Breast epithelium (tissue), 4 donors: ENCODE measurements at regions not wholly inside any gene's neighbourhood (a gene's known extent, or its start where the extent isn't known, plus 50 kb on each side); places are given as distances from the start of the nearest gene placed in this dataset.

ENCODE experiments used
- DNase-seq, 2 donors: peaks; one replicate each; pipeline ENCODE4 v3.0.0-alpha.2; 2019; ENCODE audit warnings: low spot score in 2 of 2
- H3K27ac ChIP-seq, 2 donors: fragments of 200-600 bp; sonication (generic) in 1 of 2; one replicate each; pipeline ENCODE4 v1.5.1; 2016 to 2019; ENCODE audit warnings: mild to moderate bottlenecking in 1 of 2
- H3K27me3 ChIP-seq, 2 donors: fragments of 200-600 bp; sonication (generic) in 1 of 2; one replicate each; pipeline versions ENCODE4 v1.5.1 to v1.6.0; 2017 to 2019; ENCODE audit warnings: control low read depth in 1 of 2, mild to moderate bottlenecking in 1 of 2
- H3K36me3 ChIP-seq: fragments of 200-600 bp; one replicate; pipeline ENCODE4 v1.5.1; 2019
- H3K4me1 ChIP-seq, 2 donors: fragments of 200-600 bp; sonication (generic); one replicate each; pipeline ENCODE4 v1.5.1; 2016 to 2019; ENCODE audit warnings: control low read depth in 1 of 2
- H3K4me3 ChIP-seq, 3 donors: fragments of 200-600 bp; sonication (generic); 1 replicate in 2 of 3; 2 replicates in 1 of 3; pipeline ENCODE4 v1.5.1; 2016 to 2019; ENCODE audit warnings: mild to moderate bottlenecking in 3 of 3, moderate library complexity in 2 of 3
- H3K9me3 ChIP-seq, 2 donors: fragments of 200-600 bp; sonication (generic) in 1 of 2; one replicate each; pipeline ENCODE4 v1.5.1; 2016 to 2019; ENCODE audit warnings: control low read depth in 1 of 2
- POLR2A ChIP-seq: fragments of 450-650 bp; IDR thresholded peaks from one replicate; pipeline ENCODE4 v1.6.1; 2016; ENCODE audit warnings: antibody characterized with exemption, mild to moderate bottlenecking, moderate library complexity
- POLR2AphosphoS5 ChIP-seq, 3 donors: sonication (generic); formaldehyde crosslinking; IDR thresholded peaks; one replicate each; pipeline ENCODE4 v1.6.1; 2017; ENCODE audit warnings: antibody characterized with exemption in 3 of 3
- intact Hi-C: fragments of 100-400 bp; cut with DNase I; formaldehyde crosslinking; loops from one replicate; pipeline ENCODE4 v1.15.1; 2023; ENCODE audit warnings: low total_unique reads
- TF ChIP-seq, protein P1 (sequence below), 3 donors: fragments of 450-650 bp; IDR thresholded peaks; one replicate each; pipeline ENCODE4 v1.5.1; 2016 to 2017; ENCODE audit warnings: antibody characterized with exemption in 3 of 3, mild to moderate bottlenecking in 3 of 3, moderate library complexity in 3 of 3

- no peak overlapping the region for H3K27ac ChIP-seq
- no peaks in the 10 kb centered on the region for H3K9me3 ChIP-seq
- H3K36me3 ChIP-seq: no peaks in the 10 kb centered on the region
Observed at GRCh38 chr4:107202744-107203143, 166.6 kb upstream of the DKK2 start.

DNA sequence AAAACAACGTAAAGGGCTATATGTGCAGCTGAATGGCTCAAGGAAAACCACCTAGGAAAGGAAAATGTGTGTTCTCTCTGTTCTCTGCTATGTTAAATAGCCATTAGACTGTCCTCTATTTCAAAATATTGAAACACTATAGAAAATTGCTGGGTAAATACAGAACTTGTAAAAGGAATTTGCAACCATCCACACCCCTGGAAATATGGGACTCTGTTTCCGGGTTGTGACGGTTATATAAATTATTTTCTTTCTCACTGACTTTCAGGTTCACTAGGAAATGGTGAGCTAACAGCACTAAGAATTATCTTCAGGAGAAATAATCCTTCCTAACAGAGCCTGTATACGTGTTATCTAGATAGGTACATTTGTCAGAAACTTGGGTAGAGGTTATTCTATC is 161.0 kb upstream of the DKK2 start:
- intact Hi-C loops: no loop called here
- H3K27me3 ChIP-seq: no peaks in the 10 kb centered on the region

More at GRCh38 chr4:107202744-107203143, 166.6 kb upstream of the DKK2 start:
- no peak for DNase-seq
- Histone ChIP-seq H3K27me3 (no peaks in the 10 kb centered on the region), H3K4me1 (no peaks in the 10 kb centered on the region), H3K4me3 (no peak overlapping the region)
- intact Hi-C loops: no loop called here
- peak in 1 of 3 donors; percentile 33 for TF ChIP-seq POLR2AphosphoS5 (IDR thresholded peaks at IDR 0.05)
- TF ChIP-seq, protein P1, sequence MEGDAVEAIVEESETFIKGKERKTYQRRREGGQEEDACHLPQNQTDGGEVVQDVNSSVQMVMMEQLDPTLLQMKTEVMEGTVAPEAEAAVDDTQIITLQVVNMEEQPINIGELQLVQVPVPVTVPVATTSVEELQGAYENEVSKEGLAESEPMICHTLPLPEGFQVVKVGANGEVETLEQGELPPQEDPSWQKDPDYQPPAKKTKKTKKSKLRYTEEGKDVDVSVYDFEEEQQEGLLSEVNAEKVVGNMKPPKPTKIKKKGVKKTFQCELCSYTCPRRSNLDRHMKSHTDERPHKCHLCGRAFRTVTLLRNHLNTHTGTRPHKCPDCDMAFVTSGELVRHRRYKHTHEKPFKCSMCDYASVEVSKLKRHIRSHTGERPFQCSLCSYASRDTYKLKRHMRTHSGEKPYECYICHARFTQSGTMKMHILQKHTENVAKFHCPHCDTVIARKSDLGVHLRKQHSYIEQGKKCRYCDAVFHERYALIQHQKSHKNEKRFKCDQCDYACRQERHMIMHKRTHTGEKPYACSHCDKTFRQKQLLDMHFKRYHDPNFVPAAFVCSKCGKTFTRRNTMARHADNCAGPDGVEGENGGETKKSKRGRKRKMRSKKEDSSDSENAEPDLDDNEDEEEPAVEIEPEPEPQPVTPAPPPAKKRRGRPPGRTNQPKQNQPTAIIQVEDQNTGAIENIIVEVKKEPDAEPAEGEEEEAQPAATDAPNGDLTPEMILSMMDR (IDR thresholded peaks at IDR 0.05): no peak

GRCh38 chr4:107196312-107196711 is 160.2 kb upstream of the DKK2 start:
- no peak for DNase-seq
- Histone ChIP-seq H3K27me3 (no peaks in the 10 kb centered on the region), H3K9me3 (no peaks in the 10 kb centered on the region), H3K27ac (no peak overlapping the region), H3K36me3 (no peaks in the 10 kb centered on the region), H3K4me3 (no peak overlapping the region), H3K4me1 (no peaks in the 10 kb centered on the region)
- TF ChIP-seq, protein P1 (IDR thresholded peaks at IDR 0.05): no peak
- intact Hi-C loops: no loop called here

More for the DNA sequence above, 161.0 kb upstream of the DKK2 start:
- no peaks in the 10 kb centered on the region for H3K36me3 ChIP-seq
- no peaks in the 10 kb centered on the region for H3K4me1 ChIP-seq
- H3K4me3 ChIP-seq: no peak overlapping the region
- H3K9me3 ChIP-seq: no peaks in the 10 kb centered on the region
- TF ChIP-seq POLR2A: no peak
- no peak for TF ChIP-seq POLR2AphosphoS5 (IDR thresholded peaks at IDR 0.05)
- TF ChIP-seq, protein P1 (IDR thresholded peaks at IDR 0.05): no peak
- no peak overlapping the region for H3K27ac ChIP-seq
- no peak for DNase-seq

GRCh38 chr4:107194005-107194404 is 157.9 kb upstream of the DKK2 start:
- DNase-seq: no peak
- Histone ChIP-seq H3K9me3 (no peaks in the 10 kb centered on the region), H3K27me3 (no peaks in the 10 kb centered on the region), H3K4me3 (no peak overlapping the region), H3K36me3 (no peaks in the 10 kb centered on the region), H3K27ac (no peak overlapping the region), H3K4me1 (no peaks in the 10 kb centered on the region)
- TF ChIP-seq, protein P1 (IDR thresholded peaks at IDR 0.05): no peak
- TF ChIP-seq POLR2AphosphoS5 (IDR thresholded peaks at IDR 0.05): no peak
- no peak for TF ChIP-seq POLR2A
- intact Hi-C loops: no loop called here

DNA sequence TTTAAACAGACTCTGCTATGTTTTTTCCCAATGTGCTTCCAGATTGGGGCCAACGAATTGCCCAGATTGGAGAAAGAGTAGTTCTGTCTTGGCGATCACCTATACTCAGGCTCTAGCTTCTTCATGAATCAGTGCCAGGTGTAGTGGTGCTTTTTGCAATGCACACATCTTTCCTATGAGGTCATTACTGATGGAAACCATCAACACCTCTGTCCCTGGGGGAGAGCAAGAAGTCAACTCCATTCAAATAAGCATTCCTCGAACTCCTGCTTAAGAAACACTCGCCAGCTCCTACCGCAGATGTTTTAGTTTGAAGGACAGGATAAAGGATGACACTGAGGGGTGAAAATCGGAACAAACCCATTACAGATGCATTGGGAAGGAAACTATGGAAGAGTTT is 156.5 kb upstream of the DKK2 start:
- Histone ChIP-seq H3K27ac (no peak overlapping the region), H3K4me3 (no peak overlapping the region), H3K36me3 (no peaks in the 10 kb centered on the region), H3K27me3 (no peaks in the 10 kb centered on the region), H3K9me3 (no peaks in the 10 kb centered on the region), H3K4me1 (no peaks in the 10 kb centered on the region)
- no peak for DNase-seq
- intact Hi-C loops: no loop called here
- TF ChIP-seq, protein P1 (IDR thresholded peaks at IDR 0.05): no peak
- TF ChIP-seq POLR2AphosphoS5 (IDR thresholded peaks at IDR 0.05): no peak
- TF ChIP-seq POLR2A: no peak
